BJ (cell line): ENCODE measurements at regions not wholly inside any gene's neighbourhood (a gene's known extent, or its start where the extent isn't known, plus 50 kb on each side); places are given as distances from the start of the nearest gene placed in this dataset.

ENCODE experiments used
- CTCF ChIA-PET: fragments of 350-600 bp; formaldehyde crosslinking; extraction: SDS; loops from one replicate; lab custom pipeline; 2021; ENCODE audit warnings: antibody characterized with exemption, inconsistent platforms; lab: Yijun Ruan, JAX
- POLR2A ChIA-PET: fragments of 300-600 bp; sonication (Branson Sonifier 250); formaldehyde crosslinking; extraction: SDS; loops from one replicate; lab custom pipeline; 2021; ENCODE audit warnings: antibody characterized with exemption; lab: Charles Lee
- DNase-seq: peaks from one replicate; pipeline ENCODE4 v3.0.0-alpha.2; 2011; ENCODE audit warnings: low read depth
- H3K27me3 ChIP-seq: 2 replicates; pipeline ENCODE4 v1.6.0; 2011; ENCODE audit warnings: low read length; ENCODE audit not compliant: control insufficient read depth, insufficient read depth
- H3K36me3 ChIP-seq: 2 replicates; pipeline ENCODE4 v1.5.1; 2011; ENCODE audit warnings: low read length; ENCODE audit not compliant: control insufficient read depth, insufficient read depth
- H3K4me3 ChIP-seq: 2 replicates; pipeline ENCODE4 v1.5.1; 2011; ENCODE audit warnings: low read depth, mild to moderate bottlenecking, control low read depth, low read length
- TF ChIP-seq, protein P1 (sequence below): IDR thresholded peaks from 2 replicates; pipeline ENCODE4 v1.5.1; 2011; ENCODE audit warnings: low read depth, mild to moderate bottlenecking, control low read depth, inconsistent platforms, low read length, moderate library complexity; ENCODE audit not compliant: insufficient read depth

DNA sequence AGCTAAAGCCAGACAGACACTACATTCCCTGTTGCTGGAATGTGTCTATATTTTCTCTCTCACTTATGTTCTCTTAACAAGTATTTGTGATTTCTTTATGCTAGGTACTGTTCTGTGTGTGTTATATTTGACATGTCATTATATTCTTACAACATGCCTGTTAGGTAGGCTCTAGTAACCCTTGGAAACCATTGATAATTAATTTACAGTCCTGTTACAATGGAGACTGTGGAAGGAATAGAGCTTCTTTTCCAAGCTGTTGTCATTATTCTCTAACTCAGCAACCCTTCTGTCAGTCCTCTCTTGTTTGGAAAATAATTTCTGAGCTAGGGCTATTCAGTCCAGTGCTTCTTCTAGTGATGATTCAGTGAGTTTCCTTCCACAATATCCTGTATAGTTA is 419.1 kb upstream of the BOD1L1 start:
- TF ChIP-seq, protein P1, sequence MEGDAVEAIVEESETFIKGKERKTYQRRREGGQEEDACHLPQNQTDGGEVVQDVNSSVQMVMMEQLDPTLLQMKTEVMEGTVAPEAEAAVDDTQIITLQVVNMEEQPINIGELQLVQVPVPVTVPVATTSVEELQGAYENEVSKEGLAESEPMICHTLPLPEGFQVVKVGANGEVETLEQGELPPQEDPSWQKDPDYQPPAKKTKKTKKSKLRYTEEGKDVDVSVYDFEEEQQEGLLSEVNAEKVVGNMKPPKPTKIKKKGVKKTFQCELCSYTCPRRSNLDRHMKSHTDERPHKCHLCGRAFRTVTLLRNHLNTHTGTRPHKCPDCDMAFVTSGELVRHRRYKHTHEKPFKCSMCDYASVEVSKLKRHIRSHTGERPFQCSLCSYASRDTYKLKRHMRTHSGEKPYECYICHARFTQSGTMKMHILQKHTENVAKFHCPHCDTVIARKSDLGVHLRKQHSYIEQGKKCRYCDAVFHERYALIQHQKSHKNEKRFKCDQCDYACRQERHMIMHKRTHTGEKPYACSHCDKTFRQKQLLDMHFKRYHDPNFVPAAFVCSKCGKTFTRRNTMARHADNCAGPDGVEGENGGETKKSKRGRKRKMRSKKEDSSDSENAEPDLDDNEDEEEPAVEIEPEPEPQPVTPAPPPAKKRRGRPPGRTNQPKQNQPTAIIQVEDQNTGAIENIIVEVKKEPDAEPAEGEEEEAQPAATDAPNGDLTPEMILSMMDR: no peak
- Histone ChIP-seq H3K27me3 (no peaks in the 10 kb centered on the region), H3K36me3 (no peaks in the 10 kb centered on the region), H3K4me3 (no peak overlapping the region)
- DNase-seq: no peak
- ChIA-PET POLR2A (no interaction called here), CTCF (no interaction called here)

DNA sequence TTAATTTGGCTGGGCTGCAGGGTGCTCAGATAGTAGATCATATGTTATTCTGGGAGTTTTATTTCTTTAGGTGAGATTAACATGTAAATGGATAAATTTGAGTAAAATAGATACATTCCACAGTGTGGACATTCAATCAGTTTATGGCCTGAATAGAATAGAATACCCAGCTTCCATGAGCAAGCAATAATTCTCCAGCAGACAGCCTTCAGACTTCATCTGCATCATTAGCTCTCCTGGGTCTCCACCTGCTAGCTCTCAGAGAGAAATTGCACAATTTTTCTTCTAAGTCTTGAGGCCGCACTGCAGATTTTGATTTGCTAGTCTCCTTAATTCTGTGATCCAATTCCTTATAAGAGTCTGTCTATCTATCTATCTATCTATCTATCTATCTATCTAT is 420.3 kb upstream of the BOD1L1 start:
- Histone ChIP-seq H3K27me3 (no peaks in the 10 kb centered on the region), H3K4me3 (no peak overlapping the region), H3K36me3 (no peaks in the 10 kb centered on the region)
- DNase-seq: no peak
- TF ChIP-seq, protein P1: no peak
- CTCF ChIA-PET: no interaction called here
- POLR2A ChIA-PET: no interaction called here

DNA sequence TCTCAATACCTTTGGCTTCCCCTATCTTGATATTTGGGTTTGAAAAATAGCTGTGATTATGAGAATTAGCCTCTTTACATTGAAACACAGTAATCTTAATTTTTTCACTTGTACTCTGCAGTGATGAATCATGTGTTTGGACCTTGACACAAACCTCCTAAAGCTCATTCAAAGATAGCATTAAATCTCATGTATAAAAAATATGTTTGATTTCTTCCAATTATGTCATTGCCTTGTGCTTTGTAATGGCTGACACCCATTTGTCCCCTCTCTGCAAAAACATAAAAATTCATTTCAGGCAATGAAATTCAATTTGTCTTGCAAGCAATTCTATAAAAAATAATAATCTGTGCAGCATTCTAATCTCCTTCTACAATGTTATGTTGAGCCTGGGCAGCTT is 422.4 kb upstream of the BOD1L1 start:
- CTCF ChIA-PET: no interaction called here
- POLR2A ChIA-PET: no interaction called here
- H3K27me3 ChIP-seq: no peaks in the 10 kb centered on the region
- TF ChIP-seq, protein P1: no peak
- no peak for DNase-seq
- no peak overlapping the region for H3K4me3 ChIP-seq
- H3K36me3 ChIP-seq: no peaks in the 10 kb centered on the region

DNA sequence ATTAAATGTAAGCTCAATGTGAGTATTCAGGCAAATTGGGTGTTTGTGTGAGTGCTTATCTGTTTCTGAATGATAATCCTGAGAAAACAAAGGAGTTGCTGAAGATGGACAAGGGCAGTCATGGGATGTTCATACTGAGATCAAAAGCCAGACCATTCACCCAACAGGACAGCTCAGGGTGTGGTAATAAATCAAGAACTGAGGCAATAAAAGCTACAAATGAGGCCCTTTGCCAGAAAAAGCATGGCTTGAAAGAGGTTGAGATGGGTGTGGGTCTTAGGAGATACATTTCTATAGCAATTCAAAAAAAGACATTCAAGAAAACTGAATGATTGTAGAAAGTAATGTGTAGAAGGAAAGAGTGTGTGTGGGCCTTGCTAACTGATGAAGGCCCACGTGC is 425.8 kb upstream of the BOD1L1 start:
- TF ChIP-seq, protein P1: no peak
- no peaks in the 10 kb centered on the region for H3K36me3 ChIP-seq
- no peak for DNase-seq
- no peak overlapping the region for H3K4me3 ChIP-seq
- POLR2A ChIA-PET: no interaction called here
- no peaks in the 10 kb centered on the region for H3K27me3 ChIP-seq
- CTCF ChIA-PET: no interaction called here

DNA sequence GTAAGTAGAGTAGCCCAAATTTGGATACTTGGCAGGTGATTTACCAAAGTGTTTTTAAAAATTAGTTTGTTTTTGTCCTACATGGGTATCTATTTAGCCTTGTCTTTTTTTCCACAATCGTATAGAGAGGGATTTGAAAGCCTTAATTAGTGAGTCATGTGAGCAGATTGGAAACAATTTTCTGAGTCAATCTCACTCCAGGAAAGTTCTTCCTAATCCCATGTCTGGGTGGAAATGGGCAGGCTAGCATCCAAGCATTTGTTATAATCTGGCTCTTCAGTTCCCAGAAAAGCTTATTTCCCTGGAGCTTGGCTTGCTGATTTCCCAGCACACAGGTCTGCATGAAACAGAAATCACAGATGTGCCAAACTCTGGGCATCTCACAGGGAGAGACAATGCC is 426.9 kb upstream of the BOD1L1 start:
- CTCF ChIA-PET: no interaction called here
- no peak for DNase-seq
- POLR2A ChIA-PET: no interaction called here
- no peaks in the 10 kb centered on the region for H3K27me3 ChIP-seq
- H3K4me3 ChIP-seq: no peak overlapping the region
- TF ChIP-seq, protein P1: no peak
- no peaks in the 10 kb centered on the region for H3K36me3 ChIP-seq
